GM10248 (cell line): ENCODE measurements at regions not wholly inside any gene's neighbourhood (a gene's known extent, or its start where the extent isn't known, plus 50 kb on each side); places are given as distances from the start of the nearest gene placed in this dataset.

Source experiments
- CTCF ChIA-PET: fragments of 300-600 bp; sonication (Branson Sonifier 250); formaldehyde crosslinking; extraction: SDS; loops from one replicate; lab custom pipeline; 2021; ENCODE audit warnings: antibody characterized with exemption; lab: Yijun Ruan, JAX
- POLR2A ChIA-PET: fragments of 350-650 bp; sonication (Branson Sonifier 250); formaldehyde crosslinking; extraction: SDS; loops from one replicate; lab custom pipeline; 2020; ENCODE audit warnings: antibody characterized with exemption; lab: Yijun Ruan, JAX
- DNase-seq: peaks from one replicate; pipeline ENCODE4 v3.0.0; 2012; ENCODE audit errors: extremely low spot score
- TF ChIP-seq, protein P1 (sequence below): IDR thresholded peaks from 2 replicates; pipeline ENCODE4 v1.5.1; 2012; ENCODE audit warnings: mild to moderate bottlenecking, low read depth; ENCODE audit errors: extremely low read depth, missing control alignments, control extremely low read depth

DNA sequence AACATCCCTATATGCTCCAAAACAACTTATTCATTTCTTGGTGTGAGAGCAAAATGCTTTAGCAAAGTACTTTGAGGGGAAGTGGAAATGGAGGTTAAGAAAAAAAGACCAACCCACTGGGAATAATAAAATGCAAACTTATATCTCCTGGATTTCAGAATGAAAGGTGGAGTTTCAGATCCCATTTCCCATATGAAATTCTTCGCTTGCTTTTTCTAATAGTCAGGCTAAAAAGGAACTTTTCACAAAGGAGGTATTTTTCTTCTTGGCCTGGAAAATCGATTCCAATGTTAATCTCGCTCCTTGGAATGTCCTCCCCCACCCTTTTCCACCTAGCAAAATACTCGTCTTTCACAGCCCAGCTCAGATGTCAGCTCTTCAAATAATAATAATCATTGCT lies 360.9 kb downstream of the LPIN1 start:
- ChIA-PET CTCF (interaction anchor here (1.0 kb wide), 1 partner anchor 10 kb away, joined by 3 read pairs; no protein-coding TSS in a partner anchor), POLR2A (no interaction called here)
- DNase-seq: no peak
- TF ChIP-seq, protein P1, sequence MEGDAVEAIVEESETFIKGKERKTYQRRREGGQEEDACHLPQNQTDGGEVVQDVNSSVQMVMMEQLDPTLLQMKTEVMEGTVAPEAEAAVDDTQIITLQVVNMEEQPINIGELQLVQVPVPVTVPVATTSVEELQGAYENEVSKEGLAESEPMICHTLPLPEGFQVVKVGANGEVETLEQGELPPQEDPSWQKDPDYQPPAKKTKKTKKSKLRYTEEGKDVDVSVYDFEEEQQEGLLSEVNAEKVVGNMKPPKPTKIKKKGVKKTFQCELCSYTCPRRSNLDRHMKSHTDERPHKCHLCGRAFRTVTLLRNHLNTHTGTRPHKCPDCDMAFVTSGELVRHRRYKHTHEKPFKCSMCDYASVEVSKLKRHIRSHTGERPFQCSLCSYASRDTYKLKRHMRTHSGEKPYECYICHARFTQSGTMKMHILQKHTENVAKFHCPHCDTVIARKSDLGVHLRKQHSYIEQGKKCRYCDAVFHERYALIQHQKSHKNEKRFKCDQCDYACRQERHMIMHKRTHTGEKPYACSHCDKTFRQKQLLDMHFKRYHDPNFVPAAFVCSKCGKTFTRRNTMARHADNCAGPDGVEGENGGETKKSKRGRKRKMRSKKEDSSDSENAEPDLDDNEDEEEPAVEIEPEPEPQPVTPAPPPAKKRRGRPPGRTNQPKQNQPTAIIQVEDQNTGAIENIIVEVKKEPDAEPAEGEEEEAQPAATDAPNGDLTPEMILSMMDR: no peak

DNA sequence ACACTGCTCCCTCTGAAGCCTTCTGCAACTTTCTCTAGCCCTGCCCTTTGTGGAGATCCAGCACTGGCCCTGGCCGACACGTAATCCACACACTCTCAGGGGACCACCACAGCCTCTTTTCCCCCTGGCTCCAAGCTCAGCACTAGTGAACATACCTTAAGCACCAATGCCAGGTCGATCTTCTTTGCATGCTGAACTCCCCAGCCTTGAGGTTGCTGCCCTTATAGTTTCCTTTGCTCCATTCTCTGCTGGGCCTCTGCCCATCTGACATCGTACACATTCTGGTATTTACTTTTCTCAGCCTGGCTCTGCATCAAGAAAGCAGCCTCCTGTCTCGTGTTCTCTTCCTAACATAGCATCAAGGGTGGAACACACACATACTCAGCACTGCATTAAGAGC lies 361.5 kb downstream of the LPIN1 start:
- no peak for DNase-seq
- POLR2A ChIA-PET: no interaction called here
- CTCF ChIA-PET: interaction anchor here (1.0 kb wide), 1 partner anchor 11 kb away, joined by 3 read pairs; no protein-coding TSS in a partner anchor
- TF ChIP-seq, protein P1: no peak

DNA sequence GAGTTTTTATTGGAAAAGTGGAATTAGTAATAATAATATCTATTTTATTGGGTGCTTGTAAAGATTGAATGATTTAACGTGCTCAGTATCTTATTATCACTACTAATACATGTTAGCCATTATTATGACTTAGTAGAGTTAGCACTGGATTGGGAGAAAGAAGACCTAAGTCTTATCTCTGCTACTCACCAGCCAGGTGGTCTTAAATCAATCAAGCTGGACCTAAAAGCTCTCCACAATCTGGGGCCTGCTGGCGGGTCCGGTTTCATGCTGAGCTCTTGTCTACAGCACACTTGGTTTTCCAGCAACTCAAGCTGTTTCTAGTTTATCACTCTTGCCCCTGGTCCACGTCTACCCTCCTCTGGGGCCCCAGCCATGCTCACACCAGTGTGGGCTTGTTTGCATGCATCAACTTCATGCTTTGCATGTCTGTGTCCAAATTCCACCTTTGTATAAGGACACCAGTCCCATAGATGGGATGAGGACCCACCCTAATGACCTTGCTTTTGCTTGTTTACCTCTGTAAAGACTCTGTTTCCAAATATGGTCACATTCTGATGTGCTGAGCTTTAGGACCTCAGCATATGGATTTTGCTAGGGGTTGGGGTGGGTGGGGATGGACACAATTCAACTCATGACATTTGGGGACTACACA lies 363.1 kb downstream of the LPIN1 start:
- TF ChIP-seq, protein P1: no peak
- CTCF ChIA-PET: interaction anchor here (1.2 kb wide), 1 partner anchor 12 kb away, joined by 3 read pairs; no protein-coding TSS in a partner anchor
- no peak for DNase-seq
- POLR2A ChIA-PET: no interaction called here

DNA sequence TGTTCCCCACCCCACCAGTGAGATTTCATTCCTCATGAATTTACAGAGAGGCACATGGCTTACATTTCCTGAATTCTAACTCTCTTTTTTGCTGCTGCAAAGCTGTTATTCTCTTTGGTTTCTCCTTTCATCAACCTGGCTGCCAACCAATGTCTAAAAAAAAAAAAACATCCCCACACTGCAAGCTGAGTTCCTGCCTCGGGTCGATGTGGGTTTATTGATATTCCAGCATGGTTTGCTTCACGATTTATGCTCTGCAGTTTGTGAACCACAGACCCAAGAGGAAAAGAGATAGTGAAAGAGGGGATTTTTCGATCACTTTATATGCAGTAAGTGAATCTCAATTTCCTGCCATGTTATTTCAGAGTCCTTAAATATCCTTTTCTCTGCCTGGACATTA lies 363.6 kb downstream of the LPIN1 start:
- CTCF ChIA-PET: interaction anchor here (1.2 kb wide), 1 partner anchor 12 kb away, joined by 3 read pairs; no protein-coding TSS in a partner anchor
- TF ChIP-seq, protein P1: no peak
- no peak for DNase-seq
- POLR2A ChIA-PET: no interaction called here

DNA sequence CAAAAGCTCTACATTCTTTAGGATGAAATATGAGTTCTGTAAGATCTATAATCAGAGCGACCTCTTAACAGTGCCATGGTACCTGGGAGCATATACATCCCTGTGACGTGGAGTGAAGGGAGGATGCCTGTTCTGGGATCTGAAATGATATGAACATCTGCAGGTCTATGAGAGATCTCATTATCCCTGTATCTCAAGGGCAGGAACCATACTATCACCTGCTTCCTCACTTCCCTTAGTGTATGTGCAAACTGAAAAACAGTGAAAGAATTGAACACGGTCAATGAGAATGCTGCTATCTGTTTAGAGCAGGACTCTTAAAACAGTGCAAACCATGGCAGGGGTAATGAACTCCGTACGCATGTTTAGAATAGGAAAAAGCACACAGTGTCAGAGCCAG lies 364.0 kb downstream of the LPIN1 start:
- TF ChIP-seq, protein P1: no peak
- no peak for DNase-seq
- ChIA-PET CTCF (no interaction called here), POLR2A (no interaction called here)

DNA sequence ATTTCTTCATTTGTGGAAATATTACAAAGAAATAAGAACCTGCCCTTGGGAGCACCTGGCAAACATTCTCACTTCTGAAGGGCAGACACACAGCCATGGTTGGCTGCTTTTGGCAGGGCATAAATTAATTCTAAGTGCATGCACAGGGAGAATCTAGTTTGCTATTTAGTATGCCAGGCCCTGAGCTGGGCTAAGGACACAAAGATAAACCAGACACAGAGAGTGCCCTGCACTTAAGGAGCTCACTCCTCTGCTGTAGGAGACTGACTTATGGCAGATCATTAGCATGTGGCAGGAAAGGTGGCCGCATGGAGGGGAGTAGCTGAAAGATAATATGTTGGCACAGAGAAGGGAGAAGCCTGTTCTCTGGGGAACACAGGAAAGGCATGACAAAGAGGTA lies 367.0 kb downstream of the LPIN1 start:
- TF ChIP-seq, protein P1: no peak
- POLR2A ChIA-PET: no interaction called here
- no peak for DNase-seq
- CTCF ChIA-PET: no interaction called here
